ENCODE measurements at regions not wholly inside any gene's neighbourhood (a gene's known extent, or its start where the extent isn't known, plus 50 kb on each side); places are given as distances from the start of the nearest gene placed in this dataset.

GRCh38 chr6:90739339-90739738 lies 152.5 kb upstream of the MAP3K7 start:
- DNase-seq = no peak
- ChIA-PET CTCF (no interaction called here), POLR2A (no interaction called here)
- no peaks in the 10 kb centered on the region for H3K36me3 ChIP-seq (ENCODE audit: control insufficient read depth in 4 of 4, insufficient read depth in 4 of 4, low read length in 3 of 4)
- H3K9me3 ChIP-seq (ENCODE audit: control extremely low read depth in 1 of 5, control insufficient read depth in 4 of 5, insufficient read depth in 2 of 5, low read depth in 1 of 5, low read length in 4 of 5) = no peaks in the 10 kb centered on the region
- H3K4me1 ChIP-seq (ENCODE audit: control extremely low read depth in 1 of 4, control insufficient read depth in 4 of 4, insufficient read depth in 4 of 4, low read length in 3 of 4) = no peaks in the 10 kb centered on the region
- WGBS (ENCODE audit: insufficient coverage) = 90% methylated on average over 6 of the region's 7 CpGs
- no peaks in the 10 kb centered on the region for H3K27me3 ChIP-seq (replicated peaks in 2 of 5; ENCODE audit: control insufficient read depth in 4 of 5, insufficient read depth in 5 of 5, low read length in 4 of 5)
- H3K27ac ChIP-seq (ENCODE audit: insufficient read depth in 1 of 2, low read depth in 1 of 2, low read length in 2 of 2, poor library complexity in 1 of 2, severe bottlenecking in 2 of 2) = no peak overlapping the region
- no peak overlapping the region for H3K4me3 ChIP-seq (ENCODE audit: control insufficient read depth in 1 of 7, extremely low read depth in 1 of 7, insufficient read depth in 4 of 7, low read depth in 2 of 7, low read length in 6 of 7)

- CTCF ChIA-PET = interaction anchor here (0.6 kb wide), 1 partner anchor 1540 kb away, joined by 3 read pairs; no protein-coding TSS in a partner anchor
- WGBS (ENCODE audit: insufficient coverage) = 100% methylated on average over 1 of the region's 2 CpGs
- POLR2A ChIA-PET = no interaction called here
- DNase-seq = no peak
- Histone ChIP-seq H3K9me3 (ENCODE audit: control extremely low read depth in 1 of 5, control insufficient read depth in 4 of 5, insufficient read depth in 2 of 5, low read depth in 1 of 5, low read length in 4 of 5) (no peaks in the 10 kb centered on the region), H3K36me3 (ENCODE audit: control insufficient read depth in 4 of 4, insufficient read depth in 4 of 4, low read length in 3 of 4) (no peaks in the 10 kb centered on the region), H3K4me3 (ENCODE audit: control insufficient read depth in 1 of 7, extremely low read depth in 1 of 7, insufficient read depth in 4 of 7, low read depth in 2 of 7, low read length in 6 of 7) (no peak overlapping the region), H3K27ac (ENCODE audit: insufficient read depth in 1 of 2, low read depth in 1 of 2, low read length in 2 of 2, poor library complexity in 1 of 2, severe bottlenecking in 2 of 2) (no peak overlapping the region), H3K27me3 (replicated peaks in 2 of 5; ENCODE audit: control insufficient read depth in 4 of 5, insufficient read depth in 5 of 5, low read length in 4 of 5) (no peaks in the 10 kb centered on the region), H3K4me1 (ENCODE audit: control extremely low read depth in 1 of 4, control insufficient read depth in 4 of 4, insufficient read depth in 4 of 4, low read length in 3 of 4) (no peaks in the 10 kb centered on the region)
Measured at GRCh38 chr6:90730151-90730673, 143.3 kb upstream of the MAP3K7 start.

GRCh38 chr6:90729057-90729456 lies 142.2 kb upstream of the MAP3K7 start:
- whole genome bisulfite sequencing (ENCODE audit: insufficient coverage) = 100% methylated on average over 2 of the region's 2 CpGs
- POLR2A ChIA-PET = no interaction called here

GRCh38 chr6:90722648-90723047 lies 135.8 kb upstream of the MAP3K7 start:
- ChIA-PET CTCF (no interaction called here), POLR2A (no interaction called here)
- no peaks in the 10 kb centered on the region for H3K9me3 ChIP-seq (ENCODE audit: control extremely low read depth in 1 of 5, control insufficient read depth in 4 of 5, insufficient read depth in 2 of 5, low read depth in 1 of 5, low read length in 4 of 5)
- WGBS (ENCODE audit: insufficient coverage) = no CpG with 5 or more reads among the region's 2 CpGs
- H3K27ac ChIP-seq (ENCODE audit: insufficient read depth in 1 of 2, low read depth in 1 of 2, low read length in 2 of 2, poor library complexity in 1 of 2, severe bottlenecking in 2 of 2) = no peak overlapping the region
- no peaks in the 10 kb centered on the region for H3K4me1 ChIP-seq (ENCODE audit: control extremely low read depth in 1 of 4, control insufficient read depth in 4 of 4, insufficient read depth in 4 of 4, low read length in 3 of 4)
- no peak overlapping the region for H3K4me3 ChIP-seq (ENCODE audit: control insufficient read depth in 1 of 7, extremely low read depth in 1 of 7, insufficient read depth in 4 of 7, low read depth in 2 of 7, low read length in 6 of 7)
- no peaks in the 10 kb centered on the region for H3K36me3 ChIP-seq (ENCODE audit: control insufficient read depth in 4 of 4, insufficient read depth in 4 of 4, low read length in 3 of 4)
- no peaks in the 10 kb centered on the region for H3K27me3 ChIP-seq (replicated peaks in 2 of 5; ENCODE audit: control insufficient read depth in 4 of 5, insufficient read depth in 5 of 5, low read length in 4 of 5)
- no peak for DNase-seq

More at GRCh38 chr6:90729057-90729456, 142.2 kb upstream of the MAP3K7 start:
- no peak for DNase-seq
- H3K4me3 ChIP-seq (ENCODE audit: control insufficient read depth in 1 of 7, extremely low read depth in 1 of 7, insufficient read depth in 4 of 7, low read depth in 2 of 7, low read length in 6 of 7) = no peak overlapping the region
- CTCF ChIA-PET = no interaction called here
- H3K36me3 ChIP-seq (ENCODE audit: control insufficient read depth in 4 of 4, insufficient read depth in 4 of 4, low read length in 3 of 4) = no peaks in the 10 kb centered on the region
- no peaks in the 10 kb centered on the region for H3K27me3 ChIP-seq (replicated peaks in 2 of 5; ENCODE audit: control insufficient read depth in 4 of 5, insufficient read depth in 5 of 5, low read length in 4 of 5)
- H3K9me3 ChIP-seq (ENCODE audit: control extremely low read depth in 1 of 5, control insufficient read depth in 4 of 5, insufficient read depth in 2 of 5, low read depth in 1 of 5, low read length in 4 of 5) = no peaks in the 10 kb centered on the region
- H3K4me1 ChIP-seq (ENCODE audit: control extremely low read depth in 1 of 4, control insufficient read depth in 4 of 4, insufficient read depth in 4 of 4, low read length in 3 of 4) = no peaks in the 10 kb centered on the region
- no peak overlapping the region for H3K27ac ChIP-seq (ENCODE audit: insufficient read depth in 1 of 2, low read depth in 1 of 2, low read length in 2 of 2, poor library complexity in 1 of 2, severe bottlenecking in 2 of 2)

- Histone ChIP-seq H3K27me3 (replicated peaks in 2 of 5; ENCODE audit: control insufficient read depth in 4 of 5, insufficient read depth in 5 of 5, low read length in 4 of 5) (peaks cover 0 to 2% (median 0%) of the 10 kb centered on the region in 5 experiments), H3K4me3 (ENCODE audit: control insufficient read depth in 1 of 7, extremely low read depth in 1 of 7, insufficient read depth in 4 of 7, low read depth in 2 of 7, low read length in 6 of 7) (no peak overlapping the region), H3K4me1 (ENCODE audit: control extremely low read depth in 1 of 4, control insufficient read depth in 4 of 4, insufficient read depth in 4 of 4, low read length in 3 of 4) (no peaks in the 10 kb centered on the region), H3K9me3 (ENCODE audit: control extremely low read depth in 1 of 5, control insufficient read depth in 4 of 5, insufficient read depth in 2 of 5, low read depth in 1 of 5, low read length in 4 of 5) (no peaks in the 10 kb centered on the region), H3K36me3 (ENCODE audit: control insufficient read depth in 4 of 4, insufficient read depth in 4 of 4, low read length in 3 of 4) (no peaks in the 10 kb centered on the region), H3K27ac (ENCODE audit: insufficient read depth in 1 of 2, low read depth in 1 of 2, low read length in 2 of 2, poor library complexity in 1 of 2, severe bottlenecking in 2 of 2) (no peak overlapping the region)
- POLR2A ChIA-PET = no interaction called here
- CTCF ChIA-PET = no interaction called here
- no peak for DNase-seq
- WGBS (ENCODE audit: insufficient coverage) = no CpG with 5 or more reads among the region's 1 CpG
Measured at GRCh38 chr6:90720404-90720803, 133.5 kb upstream of the MAP3K7 start.

GRCh38 chr6:90719321-90720195 lies 132.7 kb upstream of the MAP3K7 start:
- DNase-seq = no peak
- no peaks in the 10 kb centered on the region for H3K9me3 ChIP-seq (ENCODE audit: control extremely low read depth in 1 of 5, control insufficient read depth in 4 of 5, insufficient read depth in 2 of 5, low read depth in 1 of 5, low read length in 4 of 5)
- no peaks in the 10 kb centered on the region for H3K36me3 ChIP-seq (ENCODE audit: control insufficient read depth in 4 of 4, insufficient read depth in 4 of 4, low read length in 3 of 4)
- ChIA-PET CTCF (no interaction called here), POLR2A (no interaction called here)
- 93% methylated on average over 2 of the region's 3 CpGs for WGBS (ENCODE audit: insufficient coverage)
- H3K27me3 ChIP-seq (replicated peaks in 2 of 5; ENCODE audit: control insufficient read depth in 4 of 5, insufficient read depth in 5 of 5, low read length in 4 of 5) = peaks cover 0 to 2% (median 0%) of the 10 kb centered on the region in 5 experiments
- H3K4me1 ChIP-seq (ENCODE audit: control extremely low read depth in 1 of 4, control insufficient read depth in 4 of 4, insufficient read depth in 4 of 4, low read length in 3 of 4) = no peaks in the 10 kb centered on the region
- H3K4me3 ChIP-seq (ENCODE audit: control insufficient read depth in 1 of 7, extremely low read depth in 1 of 7, insufficient read depth in 4 of 7, low read depth in 2 of 7, low read length in 6 of 7) = no peak overlapping the region
- no peak overlapping the region for H3K27ac ChIP-seq (ENCODE audit: insufficient read depth in 1 of 2, low read depth in 1 of 2, low read length in 2 of 2, poor library complexity in 1 of 2, severe bottlenecking in 2 of 2)

GRCh38 chr6:90716376-90716775 lies 129.5 kb upstream of the MAP3K7 start:
- ChIA-PET POLR2A (no interaction called here), CTCF (interaction anchor here (0.7 kb wide), 1 partner anchor 10 kb away, joined by 3 read pairs; no protein-coding TSS in a partner anchor)
- WGBS (ENCODE audit: insufficient coverage) = 40% methylated on average over 1 of the region's 1 CpG
- Histone ChIP-seq H3K4me1 (ENCODE audit: control extremely low read depth in 1 of 4, control insufficient read depth in 4 of 4, insufficient read depth in 4 of 4, low read length in 3 of 4) (no peaks in the 10 kb centered on the region), H3K36me3 (ENCODE audit: control insufficient read depth in 4 of 4, insufficient read depth in 4 of 4, low read length in 3 of 4) (no peaks in the 10 kb centered on the region), H3K27ac (ENCODE audit: insufficient read depth in 1 of 2, low read depth in 1 of 2, low read length in 2 of 2, poor library complexity in 1 of 2, severe bottlenecking in 2 of 2) (no peak overlapping the region), H3K27me3 (replicated peaks in 2 of 5; ENCODE audit: control insufficient read depth in 4 of 5, insufficient read depth in 5 of 5, low read length in 4 of 5) (peaks cover 0 to 2% (median 0%) of the 10 kb centered on the region in 5 experiments), H3K9me3 (ENCODE audit: control extremely low read depth in 1 of 5, control insufficient read depth in 4 of 5, insufficient read depth in 2 of 5, low read depth in 1 of 5, low read length in 4 of 5) (no peaks in the 10 kb centered on the region), H3K4me3 (ENCODE audit: control insufficient read depth in 1 of 7, extremely low read depth in 1 of 7, insufficient read depth in 4 of 7, low read depth in 2 of 7, low read length in 6 of 7) (no peak overlapping the region)
- no peak for DNase-seq

Data from common myeloid progenitor, CD34-positive (primary cell).